A204.1 (cell line): ENCODE measurements at regions not wholly inside any gene's neighbourhood (a gene's known extent, or its start where the extent isn't known, plus 50 kb on each side); places are given as distances from the start of the nearest gene placed in this dataset.
"Not testable (repeated sequence)": the region's sequence is repeated elsewhere in the genome, so short reads cannot be mapped to it uniquely, and the experiment has no call there.

ENCODE experiments used
- FAIRE-seq: peaks from 2 replicates; lab custom pipeline; 2012; peaks lifted over from hg19 to GRCh38; lab: Jason Lieb, UNC

- no peak for FAIRE-seq
Measured at GRCh38 chr4:127335073-127335620, 297.6 kb upstream of the INTU start.

GRCh38 chr4:127335732-127336131 is 297.0 kb upstream of the INTU start:
- FAIRE-seq, result no peak

- not testable (repeated sequence) for FAIRE-seq
Measured at GRCh38 chr4:127343123-127343522, 289.6 kb upstream of the INTU start.

GRCh38 chr4:127344071-127344470 is 288.7 kb upstream of the INTU start:
- FAIRE-seq, result no peak

- no peak for FAIRE-seq
Measured at GRCh38 chr4:127347936-127348335, 284.8 kb upstream of the INTU start.

GRCh38 chr4:127352220-127353113 is 280.3 kb upstream of the INTU start:
- FAIRE-seq, result no peak

- no peak for FAIRE-seq
Measured at GRCh38 chr4:127355743-127356142, 277.0 kb upstream of the INTU start.

GRCh38 chr4:127357765-127358164 is 275.0 kb upstream of the INTU start:
- FAIRE-seq, result no peak

GRCh38 chr4:127362686-127363085 is 270.1 kb upstream of the INTU start:
- FAIRE-seq, result no peak

GRCh38 chr4:127364397-127364796 is 268.4 kb upstream of the INTU start:
- no peak for FAIRE-seq

- FAIRE-seq, result no peak
Measured at GRCh38 chr4:127364911-127365310, 267.8 kb upstream of the INTU start.

- no peak for FAIRE-seq
Measured at GRCh38 chr4:127370604-127371003, 262.2 kb upstream of the INTU start.

- no peak for FAIRE-seq
Measured at GRCh38 chr4:127379499-127379898, 253.3 kb upstream of the INTU start.

GRCh38 chr4:127379948-127380347 is 252.8 kb upstream of the INTU start:
- not testable (repeated sequence) for FAIRE-seq

GRCh38 chr4:127383666-127384065 is 249.1 kb upstream of the INTU start:
- FAIRE-seq, result no peak

GRCh38 chr4:127394516-127394915 is 238.2 kb upstream of the INTU start:
- FAIRE-seq, result no peak

- FAIRE-seq, result no peak
Measured at GRCh38 chr4:127400276-127400675, 232.5 kb upstream of the INTU start.

- FAIRE-seq, result no peak
Measured at GRCh38 chr4:127400731-127401346, 231.9 kb upstream of the INTU start.

GRCh38 chr4:127403471-127404084 is 229.2 kb upstream of the INTU start:
- no peak for FAIRE-seq

- no peak for FAIRE-seq
Measured at GRCh38 chr4:127406187-127406586, 226.6 kb upstream of the INTU start.

- not testable (repeated sequence) for FAIRE-seq
Measured at GRCh38 chr4:127407572-127407971, 225.2 kb upstream of the INTU start.

- FAIRE-seq, result no peak
Measured at GRCh38 chr4:127410201-127410600, 222.6 kb upstream of the INTU start.

- FAIRE-seq, result no peak
Measured at GRCh38 chr4:127410644-127411043, 222.1 kb upstream of the INTU start.
